Lung (tissue), 11 donors: ENCODE measurements at regions not wholly inside any gene's neighbourhood (a gene's known extent, or its start where the extent isn't known, plus 50 kb on each side); places are given as distances from the start of the nearest gene placed in this dataset.

Experiments
- ATAC-seq: fragments of 200-7000 bp; cut with Tn5 transposase; one replicate; pipeline ENCODE4 v1.9.1; 2020; ENCODE audit warnings: moderate number of reproducible peaks; ENCODE audit not compliant: insufficient read depth, low FRiP score
- DNase-seq, 3 donors: peaks; one replicate each; pipeline ENCODE4 v3.0.0-alpha.2; 2013 to 2017
- H3K27ac ChIP-seq, 2 donors: one replicate each; pipeline ENCODE4 v1.5.1; 2013; ENCODE audit warnings: mild to moderate bottlenecking in 2 of 2, moderate library complexity in 2 of 2, control low read depth in 1 of 2, inconsistent platforms in 1 of 2, low read depth in 1 of 2, low read length in 1 of 2
- H3K27me3 ChIP-seq, 3 donors: one replicate each; pipeline ENCODE4 v1.5.1; 2013; ENCODE audit warnings: low read length in 2 of 3; ENCODE audit not compliant: control insufficient read depth in 3 of 3, insufficient read depth in 3 of 3
- H3K36me3 ChIP-seq, 4 donors: one replicate each; pipeline ENCODE4 v1.5.1; 2013; ENCODE audit warnings: low read length in 4 of 4, mild to moderate bottlenecking in 1 of 4, moderate library complexity in 1 of 4; ENCODE audit not compliant: control insufficient read depth in 4 of 4, insufficient read depth in 4 of 4
- H3K4me1 ChIP-seq, 5 donors: one replicate each; pipeline ENCODE4 v1.5.1; 2013; ENCODE audit warnings: low read length in 5 of 5, mild to moderate bottlenecking in 2 of 5, moderate library complexity in 1 of 5; ENCODE audit not compliant: control insufficient read depth in 5 of 5, insufficient read depth in 5 of 5
- H3K4me3 ChIP-seq: one replicate; pipeline ENCODE4 v1.5.1; 2013; ENCODE audit warnings: mild to moderate bottlenecking, control low read depth, moderate library complexity
- H3K9ac ChIP-seq, 2 donors: one replicate each; pipeline ENCODE4 v1.5.1; 2013; ENCODE audit warnings: low read length in 2 of 2, control low read depth in 1 of 2; ENCODE audit not compliant: insufficient read depth in 1 of 2
- H3K9me3 ChIP-seq, 4 donors: one replicate each; pipeline ENCODE4 v1.5.1; 2013; ENCODE audit warnings: low read length in 3 of 4, mild to moderate bottlenecking in 1 of 4, moderate library complexity in 1 of 4; ENCODE audit not compliant: control insufficient read depth in 4 of 4, insufficient read depth in 3 of 4
- CTCF ChIP-seq: IDR thresholded peaks from 2 replicates; pipeline ENCODE4 v1.5.1; 2012; ENCODE audit warnings: mild to moderate bottlenecking; ENCODE audit errors: control extremely low read depth, extremely low read depth
- WGBS, 2 donors: extraction: QIAGEN DNeasy Blood & Tissue Kit; methylation state at CpG; one replicate each; pipeline ENCODE4 v1.1.7; 2013; 5-methylcytosine and 5-hydroxymethylcytosine counted together
- donor health status: control.
- donor health status: control.
- donor health status: Bipolar disorder and iron deficiency.
- donor health status: healthy.
- donor health status: DM: yes; HTN: yes; CAD: no.

- no peaks in the 10 kb centered on the region for H3K36me3 ChIP-seq
- no peak for TF ChIP-seq CTCF
- H3K4me3 ChIP-seq, result no peak overlapping the region
- H3K4me1 ChIP-seq, result no peaks in the 10 kb centered on the region
- 76 to 82% methylated on average over 2 of the region's 2 CpGs for WGBS, 2 donors
- ATAC-seq (no peak), DNase-seq (no peak)
- H3K9ac ChIP-seq, result no peak overlapping the region
- peaks cover 0 to 2% (median 0%) of the 10 kb centered on the region in 4 donors for H3K9me3 ChIP-seq
- H3K27ac ChIP-seq, result no peak overlapping the region
- H3K27me3 ChIP-seq, result no peaks in the 10 kb centered on the region
Measured at GRCh38 chr5:166086568-166086967, 2204.9 kb upstream of the WWC1 start.

GRCh38 chr5:166088389-166089039 is 2202.9 kb upstream of the WWC1 start:
- DNase-seq, result peak in 2 of 3 donors; percentile 12
- peaks cover 0 to 2% (median 0%) of the 10 kb centered on the region in 4 donors for H3K9me3 ChIP-seq
- H3K27ac ChIP-seq, result no peak overlapping the region
- TF ChIP-seq CTCF, result no peak
- H3K4me1 ChIP-seq, result no peaks in the 10 kb centered on the region
- no peaks in the 10 kb centered on the region for H3K27me3 ChIP-seq
- WGBS, 2 donors, result 26 to 34% methylated on average over 3 of the region's 3 CpGs
- H3K36me3 ChIP-seq, result no peaks in the 10 kb centered on the region
- no peak overlapping the region for H3K9ac ChIP-seq
- no peak for ATAC-seq
- H3K4me3 ChIP-seq, result no peak overlapping the region

- 95% methylated on average over 1 of the region's 1 CpG for WGBS, 2 donors
- no peaks in the 10 kb centered on the region for H3K4me1 ChIP-seq
Measured at GRCh38 chr5:166091931-166092330, 2199.5 kb upstream of the WWC1 start.

More at GRCh38 chr5:166091931-166092330, 2199.5 kb upstream of the WWC1 start:
- no peak overlapping the region for H3K9ac ChIP-seq
- DNase-seq (no peak), ATAC-seq (no peak)
- H3K27me3 ChIP-seq, result no peaks in the 10 kb centered on the region
- H3K4me3 ChIP-seq, result no peak overlapping the region
- H3K36me3 ChIP-seq, result no peaks in the 10 kb centered on the region
- no peaks in the 10 kb centered on the region for H3K9me3 ChIP-seq
- no peak overlapping the region for H3K27ac ChIP-seq
- TF ChIP-seq CTCF, result no peak
